OCI-LY7 (cell line): ENCODE measurements at regions not wholly inside any gene's neighbourhood (a gene's known extent, or its start where the extent isn't known, plus 50 kb on each side); places are given as distances from the start of the nearest gene placed in this dataset.

Experiments
- EZH2phosphoT487 ChIP-seq: fragments of 200-600 bp; sonication (generic); IDR thresholded peaks from 2 replicates; pipeline ENCODE4 v1.6.1; 2018; ENCODE audit warnings: low read depth, borderline replicate concordance, mild to moderate bottlenecking, mixed run types, antibody characterized with exemption, low read length, moderate library complexity, mixed read lengths
- TF ChIP-seq, protein P1 (sequence below): fragments of 200-600 bp; sonication (generic); conservative IDR thresholded peaks from 2 replicates; pipeline ENCODE4 v1.5.1; 2014; ENCODE audit warnings: mild to moderate bottlenecking, antibody characterized with exemption, low read length, moderate library complexity, mixed read lengths

DNA sequence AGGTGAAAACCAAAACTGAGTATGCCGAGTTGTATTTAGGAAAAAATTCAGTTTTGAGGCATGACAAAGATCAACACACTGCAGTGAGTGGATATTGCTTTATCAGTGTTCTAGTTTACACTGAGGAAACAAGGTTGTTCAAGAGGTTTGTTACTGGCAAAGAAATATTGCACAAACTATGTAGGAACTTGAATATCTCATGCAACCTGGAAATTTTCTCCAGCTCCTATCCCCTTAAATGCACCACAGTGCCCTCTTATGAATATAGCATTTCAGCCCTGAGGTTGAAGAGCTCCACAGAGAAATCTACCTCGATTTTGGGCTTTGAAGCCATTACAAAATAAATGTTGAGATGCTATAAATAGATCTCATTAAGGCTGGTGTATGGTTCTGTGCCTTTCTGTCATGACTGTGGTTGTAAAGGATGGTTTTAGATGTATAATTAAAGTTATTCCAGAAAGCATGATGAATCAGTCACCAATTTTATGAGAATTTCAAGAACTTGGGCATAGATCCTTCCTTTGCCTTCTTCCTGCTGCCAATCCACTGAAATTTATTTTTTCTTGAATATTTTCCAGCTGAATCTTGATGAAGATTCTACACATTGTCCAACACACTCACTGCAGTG is 159.3 kb downstream of the SPATA31D1 start:
- TF ChIP-seq, protein P1, sequence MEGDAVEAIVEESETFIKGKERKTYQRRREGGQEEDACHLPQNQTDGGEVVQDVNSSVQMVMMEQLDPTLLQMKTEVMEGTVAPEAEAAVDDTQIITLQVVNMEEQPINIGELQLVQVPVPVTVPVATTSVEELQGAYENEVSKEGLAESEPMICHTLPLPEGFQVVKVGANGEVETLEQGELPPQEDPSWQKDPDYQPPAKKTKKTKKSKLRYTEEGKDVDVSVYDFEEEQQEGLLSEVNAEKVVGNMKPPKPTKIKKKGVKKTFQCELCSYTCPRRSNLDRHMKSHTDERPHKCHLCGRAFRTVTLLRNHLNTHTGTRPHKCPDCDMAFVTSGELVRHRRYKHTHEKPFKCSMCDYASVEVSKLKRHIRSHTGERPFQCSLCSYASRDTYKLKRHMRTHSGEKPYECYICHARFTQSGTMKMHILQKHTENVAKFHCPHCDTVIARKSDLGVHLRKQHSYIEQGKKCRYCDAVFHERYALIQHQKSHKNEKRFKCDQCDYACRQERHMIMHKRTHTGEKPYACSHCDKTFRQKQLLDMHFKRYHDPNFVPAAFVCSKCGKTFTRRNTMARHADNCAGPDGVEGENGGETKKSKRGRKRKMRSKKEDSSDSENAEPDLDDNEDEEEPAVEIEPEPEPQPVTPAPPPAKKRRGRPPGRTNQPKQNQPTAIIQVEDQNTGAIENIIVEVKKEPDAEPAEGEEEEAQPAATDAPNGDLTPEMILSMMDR = no peak
- no peak for TF ChIP-seq EZH2phosphoT487
